Activated CD8-positive, alpha-beta memory T cell treated with anti-CD3 and anti-CD28 coated beads, Interleukin-2, amount 50 U/mL, for 48 hours (primary cell): ENCODE measurements at regions not wholly inside any gene's neighbourhood (a gene's known extent, or its start where the extent isn't known, plus 50 kb on each side); places are given as distances from the start of the nearest gene placed in this dataset.

Experiments used
- DNase-seq: peaks from one replicate; pipeline ENCODE4 v3.0.0-alpha.2; 2020

DNA sequence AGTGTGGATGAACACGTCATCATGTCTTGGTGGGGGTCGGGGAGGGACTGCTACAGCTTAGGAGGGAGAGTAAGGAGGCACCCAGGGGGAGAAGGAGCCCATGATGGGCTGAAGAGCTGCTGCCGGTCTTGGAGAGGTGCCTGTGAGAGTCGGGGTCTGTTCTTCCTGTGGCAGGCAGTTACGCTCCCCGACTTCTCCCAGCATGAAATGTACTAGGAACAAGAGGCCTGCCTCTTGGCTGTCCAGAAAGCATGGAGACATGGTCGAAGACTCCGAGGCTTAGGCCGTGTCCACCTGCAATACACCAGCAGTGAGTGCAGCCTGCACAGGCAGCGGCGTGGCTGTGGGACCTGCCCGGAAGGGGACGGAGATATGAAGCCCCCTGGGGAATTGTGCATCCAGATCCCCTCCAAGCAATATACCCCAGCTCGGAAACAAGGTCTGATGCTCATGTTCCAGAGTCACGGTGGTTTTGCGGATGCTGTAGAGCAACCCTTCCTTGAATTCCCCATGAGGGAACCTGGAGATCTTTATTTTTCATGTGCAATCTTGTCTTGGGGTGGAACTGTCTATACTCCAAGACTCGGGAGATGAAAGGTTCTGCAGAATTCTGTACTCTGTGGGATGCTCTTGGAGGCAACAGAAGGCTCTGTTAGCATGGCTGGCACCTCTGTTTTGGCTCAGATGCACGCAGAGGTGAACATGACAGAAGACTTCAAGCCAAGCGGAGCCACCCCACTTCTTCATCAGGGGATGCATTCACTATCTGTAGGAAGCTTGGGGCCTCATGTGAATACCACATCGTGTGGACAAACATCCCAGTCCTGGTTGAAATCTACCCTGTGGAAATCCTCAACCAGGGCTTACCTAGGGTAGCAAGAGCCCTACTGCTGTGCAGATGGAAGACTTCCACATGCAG is 374.9 kb upstream of the IRX4 start:
- DNase-seq = no peak

DNA sequence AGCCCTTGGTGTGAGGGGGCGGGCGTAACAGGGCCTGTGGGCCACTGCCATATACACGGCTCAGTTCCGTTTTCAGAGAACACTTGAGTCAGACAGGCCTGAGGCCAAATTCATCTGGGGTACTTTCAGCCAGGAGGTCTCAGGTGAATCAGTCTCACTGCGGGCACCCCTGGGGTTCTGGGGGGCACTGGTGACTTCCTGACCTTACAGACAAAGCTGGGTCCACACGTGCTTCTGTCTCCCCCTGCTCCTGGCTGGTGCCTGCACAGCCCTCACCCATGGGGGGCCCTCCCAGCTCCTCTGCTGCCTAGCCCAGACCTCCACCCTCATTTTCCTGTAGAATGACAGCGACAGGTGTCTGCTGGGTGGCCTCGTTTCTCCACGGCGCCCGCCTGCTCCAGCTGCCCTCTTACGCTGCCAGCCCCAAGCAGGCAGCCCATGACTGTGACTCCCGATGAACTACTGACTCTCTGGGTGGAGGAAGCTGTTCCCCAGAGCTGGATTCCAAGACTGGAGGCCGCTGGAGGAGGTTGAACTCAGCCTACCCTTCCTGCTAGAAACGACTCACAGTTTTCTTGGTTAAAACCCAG is 374.1 kb upstream of the IRX4 start:
- no peak for DNase-seq

DNA sequence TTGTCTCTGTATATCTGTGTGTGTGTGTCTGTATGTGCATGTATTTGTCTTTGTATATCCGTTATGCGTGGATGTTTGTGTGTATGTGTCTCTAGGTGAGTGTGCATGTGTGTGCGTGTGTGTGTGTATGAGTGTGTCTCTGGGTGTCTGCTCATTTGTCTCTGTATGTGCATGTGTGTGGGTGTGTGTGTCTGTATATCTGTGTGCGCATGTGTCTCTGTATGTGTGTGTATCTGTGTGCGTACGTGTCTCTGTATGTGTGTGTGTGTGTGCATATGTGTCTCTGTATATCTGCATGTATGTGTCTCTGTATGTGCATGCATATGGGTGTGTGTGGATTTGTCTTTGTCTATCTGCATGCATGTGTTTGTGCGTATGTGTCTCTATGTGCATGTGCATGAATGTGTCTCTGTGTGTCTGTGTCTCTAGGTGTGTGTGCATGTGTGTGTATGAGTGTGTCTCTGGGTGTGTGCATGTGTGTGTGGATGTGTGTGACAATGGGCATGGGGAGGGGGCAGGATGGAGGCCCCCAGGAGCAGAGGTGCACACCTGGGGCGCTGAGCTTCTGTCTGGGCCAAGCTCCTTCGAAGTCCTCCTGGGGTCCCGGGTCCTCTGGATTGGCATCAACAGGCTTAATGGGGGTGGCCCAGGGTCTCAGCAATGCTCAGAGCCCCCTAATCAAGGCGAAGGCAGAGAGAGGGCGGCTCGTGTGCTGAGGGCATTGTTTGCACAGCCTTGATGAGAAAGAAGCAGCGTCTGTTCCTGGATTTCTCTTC is 373.4 kb upstream of the IRX4 start:
- no peak for DNase-seq

- DNase-seq = no peak
Observed at GRCh38 chr5:2254880-2255750, 372.4 kb upstream of the IRX4 start.

DNA sequence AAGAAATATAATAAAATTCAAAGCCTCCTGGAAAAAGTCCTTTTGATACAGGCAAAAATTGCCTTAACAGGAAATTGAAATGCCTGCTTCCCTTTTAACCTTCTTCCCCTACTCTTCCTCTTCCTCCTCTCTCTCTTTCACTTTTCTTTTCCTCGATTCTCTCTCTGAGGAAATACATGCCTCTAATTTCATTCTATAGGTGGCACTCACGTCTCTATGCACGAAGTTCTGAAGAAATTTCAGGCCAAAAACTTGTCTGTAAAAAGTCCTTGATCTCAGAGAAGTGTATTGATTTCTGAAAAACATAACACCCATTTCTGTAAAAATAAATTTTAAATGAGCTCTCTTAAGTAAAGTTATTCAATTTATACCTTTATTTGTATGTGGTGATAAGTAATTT is 371.7 kb upstream of the IRX4 start:
- DNase-seq = no peak

GRCh38 chr5:2253040-2253975 is 370.6 kb upstream of the IRX4 start:
- DNase-seq = no peak

- DNase-seq = no peak
Observed at GRCh38 chr5:2251751-2252150, 369.0 kb upstream of the IRX4 start.

GRCh38 chr5:2251298-2251697 is 368.6 kb upstream of the IRX4 start:
- no peak for DNase-seq

- DNase-seq = no peak
Observed at GRCh38 chr5:2250365-2250950, 367.7 kb upstream of the IRX4 start.

DNA sequence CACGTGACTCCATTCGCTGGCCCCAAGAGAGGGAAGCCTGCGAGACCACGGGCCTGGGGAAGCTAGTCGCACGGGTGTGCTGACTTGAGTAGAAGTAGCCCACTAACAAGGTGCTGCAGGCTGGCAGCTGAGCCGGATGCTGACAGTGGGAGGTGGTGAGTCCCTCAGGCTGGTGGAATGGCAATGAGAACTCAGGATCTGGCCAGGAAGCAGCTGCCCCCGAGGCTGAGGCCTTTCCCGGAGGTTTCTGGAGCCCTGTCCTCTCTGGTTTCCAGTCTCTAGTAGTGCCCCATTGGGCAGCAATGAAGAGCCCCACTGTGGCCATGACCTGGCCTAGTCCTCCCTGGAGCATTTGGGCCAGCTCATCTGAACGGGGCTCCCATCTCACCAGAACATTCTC is 366.7 kb upstream of the IRX4 start:
- no peak for DNase-seq

DNA sequence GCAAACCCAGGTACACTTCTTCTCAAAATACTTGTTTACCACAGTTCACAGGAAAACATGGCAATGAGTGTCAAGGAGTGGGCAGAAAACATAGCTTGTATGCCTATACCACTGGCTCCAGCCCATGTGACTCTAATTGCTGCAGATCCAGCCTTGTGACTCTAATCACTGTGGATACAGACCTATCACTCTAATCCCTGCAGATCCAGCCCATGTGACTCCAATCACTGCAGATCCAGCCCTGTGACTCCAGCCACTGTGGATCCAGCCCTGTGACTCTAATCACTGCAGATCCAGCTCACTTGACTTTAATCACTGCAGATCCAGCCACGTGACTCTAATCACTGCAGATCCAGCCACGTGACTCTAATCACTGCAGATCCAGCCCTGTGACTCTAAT is 366.3 kb upstream of the IRX4 start:
- DNase-seq = no peak

DNA sequence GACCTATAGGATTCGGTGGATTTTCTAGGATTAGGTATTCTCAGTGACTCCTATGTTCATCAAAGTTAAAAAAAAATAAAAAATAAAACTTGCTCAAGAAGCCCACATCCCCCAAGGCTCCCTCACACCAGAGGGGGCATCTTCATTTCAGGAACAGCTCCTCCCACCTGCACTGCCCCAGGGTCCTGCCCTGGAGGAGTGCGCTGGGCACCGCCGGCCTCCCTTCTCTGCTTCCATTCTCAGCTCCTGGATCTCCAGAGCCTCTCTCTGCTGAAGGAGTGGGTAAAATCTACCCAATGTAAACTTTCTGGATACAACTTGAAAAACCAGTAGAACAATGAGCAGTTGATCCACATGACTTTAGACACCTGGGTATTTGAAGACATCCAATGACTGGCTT is 359.8 kb upstream of the IRX4 start:
- no peak for DNase-seq

GRCh38 chr5:2241842-2242241 is 359.1 kb upstream of the IRX4 start:
- DNase-seq = no peak

DNA sequence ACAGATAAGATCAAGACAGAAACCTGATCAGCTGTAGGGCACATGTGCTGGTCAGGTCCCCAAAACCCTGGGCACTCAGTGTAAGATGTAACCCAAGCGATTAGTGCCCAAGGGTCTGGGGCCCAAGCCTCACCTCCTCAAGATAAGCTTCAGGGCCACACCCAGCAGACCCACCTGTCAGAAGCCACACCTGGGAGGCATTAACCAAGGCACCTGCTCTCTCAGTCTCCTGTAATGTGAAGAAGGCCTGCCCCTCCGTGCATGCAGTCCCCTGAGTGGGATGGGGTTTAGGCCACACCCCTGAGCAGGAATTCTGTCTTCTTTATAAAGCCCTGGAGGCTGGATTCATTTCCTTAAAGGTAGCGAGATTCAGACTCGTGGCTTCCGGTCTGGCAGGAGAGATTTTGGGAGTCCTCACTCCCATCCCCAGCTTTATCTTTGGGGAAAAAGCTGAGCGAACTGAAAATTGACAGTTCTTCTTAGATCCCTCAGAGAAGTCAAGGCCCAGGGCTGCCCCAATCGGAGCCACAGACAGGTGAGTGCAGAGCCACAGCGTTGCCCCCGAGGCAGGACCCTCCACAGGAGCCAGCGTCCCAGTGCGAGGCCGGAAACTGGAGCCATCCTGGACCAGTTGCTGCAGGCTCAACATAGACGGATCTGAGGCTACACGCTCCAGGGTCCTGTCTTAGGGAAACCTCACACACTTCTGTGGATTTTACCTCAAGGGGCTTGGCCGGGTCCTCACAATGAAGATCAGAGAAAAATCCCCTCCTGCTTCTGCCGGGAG is 357.6 kb upstream of the IRX4 start:
- no peak for DNase-seq

- no peak for DNase-seq
Observed at GRCh38 chr5:2239201-2239910, 356.6 kb upstream of the IRX4 start.

- no peak for DNase-seq
Observed at GRCh38 chr5:2238732-2239131, 356.0 kb upstream of the IRX4 start.

DNA sequence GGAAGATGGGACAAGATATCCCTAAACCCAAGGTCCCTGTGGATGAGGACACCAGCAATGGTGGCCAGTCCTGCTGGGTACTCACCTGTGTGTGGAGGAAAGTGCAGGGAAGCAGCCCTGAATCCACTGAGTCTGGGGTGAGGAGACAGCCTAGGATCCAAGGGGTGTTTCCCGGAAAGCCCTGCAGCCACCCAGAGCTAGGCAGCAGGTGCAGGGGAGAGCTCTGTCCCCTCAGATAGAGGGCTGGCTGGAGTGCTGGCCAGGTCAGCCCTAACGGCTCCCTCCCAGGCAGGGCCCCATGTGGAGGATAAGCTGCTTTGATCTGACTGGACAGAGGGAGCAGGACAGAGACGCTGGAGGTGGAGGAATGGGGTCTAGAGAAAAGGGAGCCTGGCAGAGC is 344.7 kb upstream of the IRX4 start:
- DNase-seq = no peak

GRCh38 chr5:2224689-2225088 is 342.0 kb upstream of the IRX4 start:
- no peak for DNase-seq

DNA sequence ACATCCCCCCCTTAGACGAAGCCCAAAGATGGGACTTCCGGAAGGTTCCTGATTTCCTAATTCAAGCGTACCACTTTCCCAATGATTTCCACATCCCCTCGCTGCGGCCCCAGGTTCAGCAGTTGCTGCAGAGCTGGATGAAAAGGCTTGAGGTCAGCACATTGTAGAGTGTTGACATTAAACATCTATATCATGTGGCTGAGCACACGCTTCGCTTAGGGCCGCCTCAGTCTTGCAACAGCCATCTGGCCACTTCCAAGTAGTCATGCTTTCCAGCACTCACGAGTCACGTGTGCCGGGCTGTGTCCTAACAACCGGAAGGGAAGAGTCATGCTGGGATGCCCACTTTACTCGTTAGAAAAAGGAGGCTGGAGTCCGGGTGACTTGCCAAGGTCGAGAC is 340.6 kb upstream of the IRX4 start:
- DNase-seq = no peak
